Subcutaneous abdominal adipose tissue (tissue), 5 donors: ENCODE measurements at regions not wholly inside any gene's neighbourhood (a gene's known extent, or its start where the extent isn't known, plus 50 kb on each side); places are given as distances from the start of the nearest gene placed in this dataset.

Source experiments
- H3K27ac ChIP-seq: one replicate; pipeline ENCODE4 v1.7.0; 2013; ENCODE audit warnings: low read depth, mild to moderate bottlenecking, inconsistent platforms, low read length, moderate library complexity
- H3K27me3 ChIP-seq, 5 donors: one replicate each; pipeline ENCODE4 v1.7.0; 2013; ENCODE audit warnings: low read length in 5 of 5, inconsistent platforms in 1 of 5; ENCODE audit not compliant: control insufficient read depth in 5 of 5, insufficient read depth in 4 of 5
- H3K36me3 ChIP-seq, 5 donors: one replicate each; pipeline ENCODE4 v1.7.0; 2013; ENCODE audit warnings: low read length in 5 of 5; ENCODE audit not compliant: control insufficient read depth in 5 of 5, insufficient read depth in 5 of 5
- H3K4me1 ChIP-seq, 5 donors: one replicate each; pipeline ENCODE4 v1.7.0; 2013; ENCODE audit warnings: low read length in 5 of 5, mild to moderate bottlenecking in 3 of 5, moderate library complexity in 1 of 5; ENCODE audit not compliant: control insufficient read depth in 5 of 5, insufficient read depth in 5 of 5
- H3K4me3 ChIP-seq, 5 donors: one replicate each; pipeline ENCODE4 v1.7.0; 2013; ENCODE audit warnings: low read length in 5 of 5, low read depth in 1 of 5
- H3K9ac ChIP-seq, 5 donors: one replicate each; pipeline ENCODE4 v1.7.0; 2013; ENCODE audit warnings: low read length in 5 of 5, mild to moderate bottlenecking in 4 of 5, moderate library complexity in 3 of 5
- H3K9me3 ChIP-seq, 5 donors: one replicate each; pipeline ENCODE4 v1.7.0; 2013; ENCODE audit warnings: low read length in 5 of 5; ENCODE audit not compliant: control insufficient read depth in 5 of 5
- donor health status: healthy.
- donor health status: healthy.
- donor health status: healthy.
- donor health status: healthy.
- donor health status: healthy.

DNA sequence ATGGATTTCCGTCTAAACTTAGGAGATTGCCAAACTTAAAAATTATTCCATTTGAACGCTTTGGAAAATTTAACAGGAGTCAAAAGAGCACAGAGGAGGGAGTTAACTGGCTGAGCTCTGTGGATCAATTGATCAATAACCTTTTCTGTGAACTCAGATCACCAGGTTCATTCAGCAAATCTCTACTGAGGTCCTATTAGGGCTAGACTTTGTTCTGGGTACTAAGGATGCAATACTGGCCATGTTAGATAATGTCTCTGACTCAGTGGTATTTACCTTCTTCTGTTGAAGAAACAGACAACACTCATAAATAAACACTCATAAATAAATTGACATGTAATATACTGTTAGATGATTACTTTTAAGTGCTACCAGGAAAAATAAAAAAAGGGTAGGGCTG is 323.4 kb upstream of the SUCLG2 start:
- H3K9ac ChIP-seq, result no peak overlapping the region
- no peak overlapping the region for H3K4me3 ChIP-seq
- H3K36me3 ChIP-seq, result no peaks in the 10 kb centered on the region
- no peaks in the 10 kb centered on the region for H3K4me1 ChIP-seq
- H3K27me3 ChIP-seq, result no peaks in the 10 kb centered on the region
- no peak overlapping the region for H3K27ac ChIP-seq
- H3K9me3 ChIP-seq, result no peaks in the 10 kb centered on the region

DNA sequence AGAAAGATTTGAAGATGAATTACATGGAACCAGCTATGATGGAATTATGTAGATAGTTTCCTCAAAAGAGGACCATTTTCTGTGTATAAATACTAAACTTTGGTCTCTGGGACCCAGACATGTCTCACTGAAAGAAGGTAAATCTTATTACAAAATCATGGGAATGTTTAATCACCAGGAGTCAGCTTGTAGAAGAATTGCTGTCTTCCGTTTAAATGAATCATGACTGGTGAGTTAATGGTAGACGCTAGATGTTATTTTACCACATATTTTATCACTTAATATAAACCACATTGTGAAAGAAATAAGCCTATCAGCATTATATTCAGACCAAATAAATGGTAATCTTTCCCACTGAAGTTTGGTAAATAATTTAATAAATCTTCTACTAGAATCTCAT is 322.3 kb upstream of the SUCLG2 start:
- no peaks in the 10 kb centered on the region for H3K4me1 ChIP-seq
- no peaks in the 10 kb centered on the region for H3K36me3 ChIP-seq
- H3K27ac ChIP-seq, result no peak overlapping the region

DNA sequence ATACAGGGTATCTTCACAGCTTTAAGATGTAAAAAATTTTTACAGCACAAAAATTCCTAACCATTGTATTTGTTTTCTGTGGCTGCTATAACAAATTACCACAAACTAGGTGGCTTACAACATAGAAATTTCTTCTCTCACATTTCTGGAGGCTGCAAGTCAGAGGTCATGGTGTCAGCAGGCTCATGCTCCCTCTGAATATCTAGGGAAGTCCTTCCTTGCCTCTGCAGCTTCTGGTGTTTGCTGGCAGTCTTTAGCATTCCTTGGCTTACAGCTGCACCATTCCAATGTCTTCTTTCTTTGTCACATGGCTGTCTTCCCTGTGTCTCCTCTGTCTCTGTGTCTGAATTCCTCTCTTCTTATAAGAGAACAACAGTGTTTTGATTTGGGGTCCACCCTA is 310.2 kb upstream of the SUCLG2 start:
- no peaks in the 10 kb centered on the region for H3K4me1 ChIP-seq
- no peak overlapping the region for H3K27ac ChIP-seq
- no peak overlapping the region for H3K9ac ChIP-seq
- H3K36me3 ChIP-seq, result no peaks in the 10 kb centered on the region
- H3K9me3 ChIP-seq, result peaks cover 0 to 14% (median 7%) of the 10 kb centered on the region in 5 donors
- no peaks in the 10 kb centered on the region for H3K27me3 ChIP-seq
- no peak overlapping the region for H3K4me3 ChIP-seq

More for the DNA sequence above, 322.3 kb upstream of the SUCLG2 start:
- Histone ChIP-seq H3K9me3 (peaks cover 0 to 4% (median 0%) of the 10 kb centered on the region in 5 donors), H3K27me3 (no peaks in the 10 kb centered on the region), H3K4me3 (no peak overlapping the region), H3K9ac (no peak overlapping the region)

DNA sequence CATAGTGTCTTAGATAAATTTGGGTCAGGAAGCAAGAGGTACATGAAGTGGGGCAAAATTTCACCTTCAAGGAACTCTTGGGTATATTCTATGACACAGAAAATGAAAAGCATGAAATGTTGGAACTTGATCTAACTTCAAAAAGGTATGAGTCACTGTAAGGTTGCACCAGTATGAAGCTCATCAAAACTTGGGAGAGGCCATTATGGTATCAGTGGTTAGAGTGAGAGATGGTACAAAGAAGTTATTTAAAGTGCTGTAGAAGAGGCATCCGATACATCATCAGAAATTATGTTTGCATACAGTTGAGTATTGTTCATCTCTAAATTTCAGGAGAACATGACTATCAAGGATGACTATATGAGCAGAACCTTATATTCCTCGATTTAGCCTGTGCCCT is 302.9 kb upstream of the SUCLG2 start:
- Histone ChIP-seq H3K9me3 (peaks cover 0 to 14% (median 12%) of the 10 kb centered on the region in 5 donors), H3K4me1 (no peaks in the 10 kb centered on the region), H3K4me3 (no peak overlapping the region), H3K9ac (no peak overlapping the region), H3K36me3 (no peaks in the 10 kb centered on the region), H3K27ac (no peak overlapping the region), H3K27me3 (no peaks in the 10 kb centered on the region)

DNA sequence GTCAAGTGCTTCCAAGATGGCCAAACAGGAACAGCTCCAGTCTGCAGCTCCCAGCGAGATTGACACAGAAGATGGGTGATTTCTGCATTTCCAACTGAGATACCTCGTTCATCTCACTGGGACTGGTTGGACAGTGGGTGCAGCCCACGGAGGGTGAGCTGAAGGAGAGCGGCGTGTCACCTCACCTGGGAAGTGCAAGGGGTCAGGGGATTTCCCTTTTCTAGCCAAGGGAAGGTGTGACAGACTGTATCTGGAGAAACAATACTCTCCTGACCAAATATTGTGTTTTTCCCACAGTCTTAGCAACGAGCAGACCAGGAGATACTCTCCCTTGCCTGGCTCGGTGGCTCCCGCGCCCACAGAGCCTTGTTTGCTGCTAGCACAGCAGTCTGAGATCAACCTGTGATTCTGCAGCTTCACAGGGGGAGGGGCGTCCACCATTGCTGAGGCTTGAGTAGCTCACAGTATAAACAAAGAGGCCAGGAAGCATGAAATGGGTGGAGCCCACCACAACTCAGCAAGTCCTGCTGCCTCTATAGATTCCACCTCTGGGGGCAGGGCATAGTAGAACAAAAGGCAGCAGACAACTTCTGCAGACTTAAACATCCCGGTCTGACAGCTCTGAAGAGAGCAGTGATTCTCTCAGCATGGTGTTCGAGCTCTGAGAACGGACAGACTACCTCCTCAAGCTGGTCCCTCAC is 293.5 kb upstream of the SUCLG2 start:
- H3K27me3 ChIP-seq, result no peaks in the 10 kb centered on the region
- no peak overlapping the region for H3K9ac ChIP-seq
- no peak overlapping the region for H3K4me3 ChIP-seq
- H3K4me1 ChIP-seq, result no peaks in the 10 kb centered on the region
- H3K27ac ChIP-seq, result no peak overlapping the region
- no peaks in the 10 kb centered on the region for H3K9me3 ChIP-seq
- H3K36me3 ChIP-seq, result no peaks in the 10 kb centered on the region

DNA sequence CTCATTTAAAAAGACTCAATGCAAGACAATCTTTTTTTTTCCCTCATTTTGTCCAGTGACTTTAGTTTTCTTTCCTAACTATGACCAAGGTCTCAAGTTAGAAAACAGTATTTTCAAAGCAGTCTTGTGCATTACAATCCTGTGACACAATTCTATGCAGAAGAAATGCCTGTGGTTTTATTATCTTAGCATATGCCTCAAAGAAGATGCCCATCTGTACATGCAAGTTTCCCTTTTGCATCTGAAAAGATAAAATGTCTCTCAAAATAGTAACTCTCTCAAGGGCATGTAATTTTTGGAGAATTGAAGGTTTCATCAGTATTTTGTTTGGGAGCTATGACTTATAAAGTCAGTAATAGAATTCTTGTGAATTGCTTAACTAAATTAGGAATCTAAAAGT is 292.0 kb upstream of the SUCLG2 start:
- Histone ChIP-seq H3K4me3 (no peak overlapping the region), H3K9ac (no peak overlapping the region), H3K27me3 (no peaks in the 10 kb centered on the region), H3K9me3 (no peaks in the 10 kb centered on the region), H3K27ac (no peak overlapping the region), H3K4me1 (no peaks in the 10 kb centered on the region), H3K36me3 (no peaks in the 10 kb centered on the region)

DNA sequence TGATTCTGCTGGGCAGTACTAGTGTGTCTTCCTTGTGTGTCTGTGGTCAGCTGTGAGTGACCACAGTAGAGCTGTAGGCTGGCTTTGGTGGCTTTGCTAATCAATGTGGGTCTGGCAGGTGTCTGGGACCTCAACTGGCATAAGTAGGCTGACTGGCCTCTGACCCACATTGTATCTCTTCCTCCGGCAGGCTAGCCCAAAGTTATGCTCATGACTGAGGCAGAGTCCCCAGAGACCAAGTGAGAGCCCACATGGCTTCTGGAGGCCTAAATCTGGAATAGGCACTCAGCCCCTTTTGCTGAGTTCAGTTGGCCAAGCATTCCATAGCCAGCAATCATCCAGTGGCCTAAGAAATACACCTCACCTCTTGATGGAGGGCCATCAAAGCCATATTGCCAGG is 289.1 kb upstream of the SUCLG2 start:
- no peak overlapping the region for H3K9ac ChIP-seq
- no peak overlapping the region for H3K27ac ChIP-seq
- no peaks in the 10 kb centered on the region for H3K9me3 ChIP-seq
- H3K4me1 ChIP-seq, result peaks cover 0 to 7% (median 0%) of the 10 kb centered on the region in 5 donors
- no peak overlapping the region for H3K4me3 ChIP-seq
- H3K36me3 ChIP-seq, result no peaks in the 10 kb centered on the region
- no peaks in the 10 kb centered on the region for H3K27me3 ChIP-seq

DNA sequence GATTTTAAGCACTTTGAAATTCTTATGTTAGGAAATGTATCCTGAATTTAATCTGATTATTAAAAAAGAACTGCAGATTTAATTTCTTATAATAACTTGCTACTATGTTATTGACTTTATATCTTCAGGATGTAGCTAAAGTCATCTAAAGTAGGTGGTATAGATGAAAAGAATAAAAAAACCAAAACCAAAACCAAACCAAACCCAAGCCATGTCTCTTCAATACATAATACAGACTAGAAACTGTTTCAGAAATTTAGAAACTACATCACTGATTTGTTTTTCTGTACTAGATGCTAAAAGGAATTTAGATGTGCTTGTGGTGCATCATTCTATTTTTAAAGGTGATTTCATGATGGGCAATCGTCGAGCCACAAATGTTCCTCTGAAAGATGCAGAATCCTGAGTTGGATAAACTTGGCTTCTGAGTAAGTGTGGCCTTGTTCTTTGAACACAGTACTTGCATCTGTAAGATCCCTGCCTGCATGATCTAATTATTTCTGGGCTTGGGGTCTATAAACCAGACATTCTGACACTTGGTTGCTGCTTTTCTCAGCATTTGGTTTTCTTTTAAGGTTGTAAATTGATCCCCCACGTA is 287.1 kb upstream of the SUCLG2 start:
- Histone ChIP-seq H3K27ac (no peak overlapping the region), H3K36me3 (no peaks in the 10 kb centered on the region), H3K4me1 (peaks cover 0 to 7% (median 0%) of the 10 kb centered on the region in 5 donors), H3K27me3 (no peaks in the 10 kb centered on the region), H3K9me3 (no peaks in the 10 kb centered on the region), H3K4me3 (no peak overlapping the region), H3K9ac (no peak overlapping the region)

DNA sequence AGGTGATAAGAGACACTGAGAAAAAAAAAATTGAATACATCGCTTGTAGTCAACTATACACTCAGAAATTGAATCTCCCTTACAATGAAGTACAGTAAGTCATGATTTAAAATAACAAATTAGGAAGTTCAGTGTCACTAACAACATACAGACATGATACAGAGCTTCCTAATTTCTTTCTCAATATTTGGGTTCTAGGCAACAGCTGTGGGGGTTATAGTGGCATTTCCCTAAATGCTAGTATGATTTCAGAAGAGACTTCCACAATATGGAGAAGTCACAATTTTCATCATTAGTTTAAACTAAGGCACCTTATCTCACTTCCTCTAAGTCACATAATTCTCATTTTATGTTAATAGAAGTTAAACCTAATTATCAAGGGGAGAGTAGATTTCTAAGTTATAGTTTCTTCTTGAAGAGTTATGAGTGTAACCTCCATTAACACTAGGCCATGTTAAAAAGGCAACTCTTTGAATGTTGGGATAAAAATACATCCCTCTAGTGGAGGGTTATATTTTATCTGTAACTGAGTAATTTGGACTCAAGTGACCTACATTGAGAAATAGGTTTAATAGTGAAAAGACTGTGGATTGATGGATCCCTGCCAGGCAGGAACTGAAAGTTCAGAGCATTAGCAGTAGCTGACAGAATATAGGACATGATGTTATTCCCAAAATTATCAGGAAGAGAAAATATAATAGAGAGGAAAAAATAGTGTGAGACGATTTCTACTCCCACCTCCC is 286.0 kb upstream of the SUCLG2 start:
- peaks cover 0 to 7% (median 0%) of the 10 kb centered on the region in 5 donors for H3K4me1 ChIP-seq
- no peaks in the 10 kb centered on the region for H3K27me3 ChIP-seq
- H3K4me3 ChIP-seq, result no peak overlapping the region
- no peak overlapping the region for H3K9ac ChIP-seq
- peaks cover 0 to 6% (median under 1%) of the 10 kb centered on the region in 5 donors for H3K9me3 ChIP-seq
- H3K36me3 ChIP-seq, result no peaks in the 10 kb centered on the region
- H3K27ac ChIP-seq, result no peak overlapping the region

DNA sequence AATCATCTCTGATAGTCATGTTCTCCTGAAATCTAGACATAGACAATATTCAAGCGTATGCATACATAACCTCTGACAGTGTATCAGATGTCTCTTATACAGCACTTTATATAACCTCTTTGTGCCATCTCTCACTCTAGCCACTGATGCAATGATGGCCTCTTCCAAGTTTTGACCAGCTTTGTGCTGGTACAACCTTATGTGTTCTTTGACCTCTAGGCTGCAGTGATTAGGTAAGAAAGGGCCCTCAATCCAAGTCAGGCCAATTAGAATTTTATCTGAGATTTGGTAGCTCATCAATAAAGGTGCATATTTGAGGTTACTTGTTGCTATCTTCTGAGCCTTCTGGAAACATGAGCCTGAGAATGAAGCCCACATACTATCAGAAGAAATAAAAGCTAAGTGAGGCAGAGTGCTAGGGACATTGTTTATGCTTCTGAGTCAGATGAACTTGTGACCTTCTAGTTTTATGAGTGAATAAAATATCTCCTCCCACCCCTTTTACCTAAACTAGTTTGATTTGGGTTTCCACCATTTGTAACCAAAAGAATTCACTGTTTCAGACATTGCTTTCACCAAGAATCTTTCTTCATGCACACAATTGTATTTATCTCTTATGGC is 283.2 kb upstream of the SUCLG2 start:
- Histone ChIP-seq H3K9ac (no peak overlapping the region), H3K4me3 (no peak overlapping the region), H3K9me3 (peaks cover 0 to 8% (median 4%) of the 10 kb centered on the region in 5 donors), H3K27ac (no peak overlapping the region), H3K27me3 (no peaks in the 10 kb centered on the region), H3K36me3 (no peaks in the 10 kb centered on the region), H3K4me1 (peaks cover 0 to 7% (median 0%) of the 10 kb centered on the region in 5 donors)
